Thyroid gland (tissue), 4 donors: ENCODE measurements at regions not wholly inside any gene's neighbourhood (a gene's known extent, or its start where the extent isn't known, plus 50 kb on each side); places are given as distances from the start of the nearest gene placed in this dataset.

Source experiments
- DNase-seq, 2 donors: peaks; one replicate each; pipeline ENCODE4 v3.0.0-alpha.2; 2019
- H3K27ac ChIP-seq, 3 donors: fragments of 200-600 bp; sonication (generic); 1 replicate in 2 of 3; 2 replicates in 1 of 3; pipeline ENCODE4 v1.5.1; 2016 to 2019; ENCODE audit warnings: mild to moderate bottlenecking in 1 of 3, moderate library complexity in 1 of 3
- H3K27me3 ChIP-seq: fragments of 200-600 bp; sonication (generic); one replicate; pipeline ENCODE4 v1.5.1; 2019
- H3K36me3 ChIP-seq, 2 donors: fragments of 200-600 bp; sonication (generic); one replicate each; pipeline ENCODE4 v1.5.1; 2016 to 2019
- H3K4me1 ChIP-seq, 2 donors: fragments of 200-600 bp; sonication (generic); one replicate each; pipeline ENCODE4 v1.5.1; 2017 to 2019
- H3K4me3 ChIP-seq, 3 donors: fragments of 200-600 bp; sonication (generic); replicated peaks in 1 of 3; 1 replicate in 2 of 3; 2 replicates in 1 of 3; pipeline ENCODE4 v1.5.1; 2016; ENCODE audit warnings: mild to moderate bottlenecking in 1 of 3
- H3K9me3 ChIP-seq: fragments of 200-600 bp; sonication (generic); one replicate; pipeline ENCODE4 v1.5.1; 2017
- POLR2A ChIP-seq, 2 donors: fragments of 450-650 bp; IDR thresholded peaks; one replicate each; pipeline ENCODE4 v1.6.1; 2017; ENCODE audit warnings: antibody characterized with exemption in 2 of 2, mild to moderate bottlenecking in 2 of 2, moderate library complexity in 1 of 2
- WGBS, 2 donors: methylation state at CpG; one replicate each; pipeline ENCODE4 v1.1.5; 2017; 5-methylcytosine and 5-hydroxymethylcytosine counted together
- intact Hi-C: fragments of 100-400 bp; cut with DNase I; formaldehyde crosslinking; loops from one replicate; pipeline ENCODE4 v1.15.1; 2023
- TF ChIP-seq, protein P1 (sequence below), 6 experiments: fragments of 200-600 bp in 3 of 6; fragments of 450-650 bp in 3 of 6; sonication (generic) in 3 of 6; IDR thresholded peaks; one replicate each; pipeline ENCODE4 v1.5.1; 2016 to 2019; ENCODE audit warnings: antibody characterized with exemption in 6 of 6, mild to moderate bottlenecking in 2 of 6, inconsistent platforms in 1 of 6, moderate library complexity in 1 of 6

DNA sequence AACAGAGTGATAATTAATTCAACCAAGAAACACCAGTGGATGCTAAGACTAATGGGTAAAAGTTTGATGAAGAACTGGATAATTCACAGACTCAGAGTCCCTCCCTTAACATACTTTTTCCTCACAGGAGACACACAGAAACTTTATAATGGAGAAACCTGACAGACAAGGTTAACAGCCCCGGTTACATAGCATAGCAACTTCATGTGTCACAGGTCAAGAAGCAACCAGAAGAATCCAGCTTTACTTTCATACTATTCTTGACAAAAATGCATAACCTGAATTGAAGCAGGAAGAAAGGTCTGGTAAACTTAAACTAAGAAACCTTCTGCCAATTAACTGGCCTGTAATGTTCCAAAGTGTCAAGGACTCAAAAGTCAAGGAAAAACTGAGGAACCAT lies 375.9 kb downstream of the RNF144B start:
- no peak overlapping the region for H3K4me3 ChIP-seq
- 54 to 75% methylated on average over 1 of the region's 1 CpG for WGBS, 2 donors
- no peaks in the 10 kb centered on the region for H3K36me3 ChIP-seq
- H3K27me3 ChIP-seq, result no peaks in the 10 kb centered on the region
- no peak overlapping the region for H3K27ac ChIP-seq
- H3K4me1 ChIP-seq, result no peaks in the 10 kb centered on the region
- no peaks in the 10 kb centered on the region for H3K9me3 ChIP-seq
- intact Hi-C loops, result no loop called here
- TF ChIP-seq POLR2A (IDR thresholded peaks at IDR 0.05), result no peak
- TF ChIP-seq, protein P1, sequence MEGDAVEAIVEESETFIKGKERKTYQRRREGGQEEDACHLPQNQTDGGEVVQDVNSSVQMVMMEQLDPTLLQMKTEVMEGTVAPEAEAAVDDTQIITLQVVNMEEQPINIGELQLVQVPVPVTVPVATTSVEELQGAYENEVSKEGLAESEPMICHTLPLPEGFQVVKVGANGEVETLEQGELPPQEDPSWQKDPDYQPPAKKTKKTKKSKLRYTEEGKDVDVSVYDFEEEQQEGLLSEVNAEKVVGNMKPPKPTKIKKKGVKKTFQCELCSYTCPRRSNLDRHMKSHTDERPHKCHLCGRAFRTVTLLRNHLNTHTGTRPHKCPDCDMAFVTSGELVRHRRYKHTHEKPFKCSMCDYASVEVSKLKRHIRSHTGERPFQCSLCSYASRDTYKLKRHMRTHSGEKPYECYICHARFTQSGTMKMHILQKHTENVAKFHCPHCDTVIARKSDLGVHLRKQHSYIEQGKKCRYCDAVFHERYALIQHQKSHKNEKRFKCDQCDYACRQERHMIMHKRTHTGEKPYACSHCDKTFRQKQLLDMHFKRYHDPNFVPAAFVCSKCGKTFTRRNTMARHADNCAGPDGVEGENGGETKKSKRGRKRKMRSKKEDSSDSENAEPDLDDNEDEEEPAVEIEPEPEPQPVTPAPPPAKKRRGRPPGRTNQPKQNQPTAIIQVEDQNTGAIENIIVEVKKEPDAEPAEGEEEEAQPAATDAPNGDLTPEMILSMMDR (IDR thresholded peaks at IDR 0.05), result no peak
- DNase-seq, result no peak

DNA sequence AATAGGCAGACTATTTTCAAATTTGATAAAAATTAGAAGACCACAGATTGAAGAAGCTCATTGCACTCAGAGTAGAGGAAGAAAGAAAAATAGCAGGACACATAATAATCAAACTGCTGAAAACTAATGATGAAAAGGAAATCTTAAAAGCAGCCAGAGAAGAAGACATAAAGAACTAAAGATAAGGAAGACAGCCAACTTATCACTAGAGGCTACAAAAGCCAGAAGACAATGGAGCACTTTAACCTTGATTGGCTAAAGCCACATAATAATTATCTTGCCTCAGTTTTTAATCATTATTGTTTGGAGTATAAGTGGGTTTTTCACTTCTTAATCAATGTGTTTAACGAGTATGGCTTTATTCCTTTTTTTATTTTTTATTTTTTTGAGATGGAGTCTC lies 397.6 kb downstream of the RNF144B start:
- no peak for DNase-seq
- H3K9me3 ChIP-seq, result no peaks in the 10 kb centered on the region
- intact Hi-C loops, result no loop called here
- TF ChIP-seq, protein P1 (IDR thresholded peaks at IDR 0.05), result no peak
- no peak for TF ChIP-seq POLR2A (IDR thresholded peaks at IDR 0.05)
- no peak overlapping the region for H3K27ac ChIP-seq
- no peaks in the 10 kb centered on the region for H3K4me1 ChIP-seq
- H3K27me3 ChIP-seq, result no peaks in the 10 kb centered on the region
- no peaks in the 10 kb centered on the region for H3K36me3 ChIP-seq
- H3K4me3 ChIP-seq, result no peak overlapping the region
- WGBS, 2 donors, result 78 to 89% methylated on average over 1 of the region's 1 CpG

DNA sequence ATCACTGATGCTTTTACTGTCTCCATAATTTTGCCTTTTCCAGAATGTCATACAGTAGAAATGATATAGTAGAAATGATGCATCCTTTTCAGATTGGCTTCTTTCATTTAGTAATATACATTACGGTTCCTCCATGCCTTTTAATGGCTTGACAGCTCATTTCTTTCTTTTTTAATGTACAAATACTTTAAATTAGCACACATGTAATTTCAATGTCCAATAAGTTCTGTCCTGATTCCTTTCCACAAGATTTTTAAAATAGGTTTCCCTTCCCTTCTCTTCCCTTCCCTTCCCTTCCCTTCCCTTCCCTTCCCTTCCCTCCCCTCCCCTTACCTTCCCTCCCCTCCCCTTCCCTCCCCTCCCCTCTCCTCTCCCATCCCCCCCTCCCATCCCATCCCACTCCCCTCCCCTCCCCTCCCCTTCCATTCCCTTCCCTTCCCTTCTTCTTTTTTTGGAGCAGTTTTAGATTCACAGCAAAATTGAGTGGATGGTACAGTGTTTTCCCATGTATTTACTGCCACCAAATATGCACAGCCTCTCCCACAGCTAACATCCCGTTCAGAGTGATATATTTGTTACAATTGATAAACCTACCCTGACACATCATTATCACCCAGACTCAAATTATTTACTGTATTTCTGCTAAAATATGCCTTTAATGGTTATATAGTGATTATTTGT lies 398.8 kb downstream of the RNF144B start:
- H3K27ac ChIP-seq, result no peak overlapping the region
- TF ChIP-seq, protein P1 (IDR thresholded peaks at IDR 0.05), result no peak
- no peak for TF ChIP-seq POLR2A (IDR thresholded peaks at IDR 0.05)
- intact Hi-C loops, result no loop called here
- no peaks in the 10 kb centered on the region for H3K27me3 ChIP-seq
- WGBS, 2 donors, result 72 to 73% methylated on average over 2 of the region's 2 CpGs
- H3K9me3 ChIP-seq, result no peaks in the 10 kb centered on the region
- H3K4me3 ChIP-seq, result no peak overlapping the region
- DNase-seq, result no peak
- no peaks in the 10 kb centered on the region for H3K36me3 ChIP-seq
- H3K4me1 ChIP-seq, result no peaks in the 10 kb centered on the region

DNA sequence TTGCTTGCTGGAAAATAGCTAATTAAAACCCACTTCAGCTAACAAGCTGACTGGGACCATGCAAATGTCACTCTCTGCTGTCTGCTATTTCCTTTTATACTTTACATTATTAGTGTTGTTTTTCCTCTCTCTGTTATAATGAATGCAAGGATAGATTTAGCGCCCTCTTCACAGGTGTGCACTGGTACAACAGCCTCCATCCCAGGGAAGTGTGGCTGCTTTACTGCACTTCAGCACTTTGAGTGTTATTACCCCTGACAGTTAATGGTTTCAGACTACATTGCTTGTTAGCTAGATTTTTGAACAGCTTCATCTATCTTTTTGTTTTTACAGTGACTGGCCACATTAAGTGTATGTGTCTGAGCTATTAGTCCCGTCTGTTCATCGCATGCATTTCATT lies 405.7 kb downstream of the RNF144B start:
- Histone ChIP-seq H3K36me3 (no peaks in the 10 kb centered on the region), H3K4me1 (no peaks in the 10 kb centered on the region), H3K9me3 (no peaks in the 10 kb centered on the region), H3K27me3 (no peaks in the 10 kb centered on the region), H3K27ac (no peak overlapping the region), H3K4me3 (no peak overlapping the region)
- TF ChIP-seq POLR2A (IDR thresholded peaks at IDR 0.05), result no peak
- TF ChIP-seq, protein P1 (IDR thresholded peaks at IDR 0.05), result no peak
- no peak for DNase-seq
- 64 to 66% methylated on average over 3 of the region's 3 CpGs for WGBS, 2 donors
- intact Hi-C loops, result no loop called here

DNA sequence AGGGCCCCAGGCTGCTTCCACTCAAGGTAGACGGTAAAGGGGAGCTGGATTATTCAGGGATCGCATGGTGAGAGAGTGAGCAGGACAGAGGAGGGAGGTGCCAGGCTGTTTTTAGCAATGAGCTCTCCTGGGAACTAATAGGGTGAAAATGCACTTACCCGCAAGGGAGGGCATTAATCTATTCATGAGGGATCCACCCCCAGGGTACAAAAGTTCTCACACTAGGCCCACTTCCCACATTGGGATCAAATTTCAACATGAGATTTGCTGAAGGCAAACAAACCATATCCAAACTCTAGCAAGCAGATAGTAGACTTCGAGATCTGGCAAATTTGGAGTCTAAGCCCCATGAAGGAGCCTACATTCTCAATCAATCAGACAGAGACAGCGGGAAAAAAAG lies 408.6 kb downstream of the RNF144B start:
- WGBS, 2 donors, result 81 to 84% methylated on average over 5 of the region's 5 CpGs
- H3K36me3 ChIP-seq, result no peaks in the 10 kb centered on the region
- no peak for DNase-seq
- TF ChIP-seq, protein P1 (IDR thresholded peaks at IDR 0.05), result no peak
- no peak for TF ChIP-seq POLR2A (IDR thresholded peaks at IDR 0.05)
- H3K4me1 ChIP-seq, result no peaks in the 10 kb centered on the region
- intact Hi-C loops, result no loop called here
- H3K4me3 ChIP-seq, result no peak overlapping the region
- no peaks in the 10 kb centered on the region for H3K9me3 ChIP-seq
- H3K27me3 ChIP-seq, result no peaks in the 10 kb centered on the region
- no peak overlapping the region for H3K27ac ChIP-seq
